H1 (cell line): ENCODE measurements at regions not wholly inside any gene's neighbourhood (a gene's known extent, or its start where the extent isn't known, plus 50 kb on each side); places are given as distances from the start of the nearest gene placed in this dataset.

ENCODE experiments used
- JUN ChIP-seq: IDR thresholded peaks from 2 replicates; pipeline ENCODE4 v1.6.1; 2011; ENCODE audit warnings: low read depth, mild to moderate bottlenecking, improper control_type of control experiment, low read length
- KDM5A ChIP-seq: fragments of 200-600 bp; IDR thresholded peaks from 2 replicates; pipeline ENCODE4 v1.7.1; 2012; ENCODE audit warnings: mild to moderate bottlenecking, low read length, inconsistent platforms, mixed read lengths
- RBBP5 ChIP-seq: IDR thresholded peaks from 2 replicates; pipeline ENCODE4 v1.7.1; 2012; ENCODE audit warnings: low read depth, mild to moderate bottlenecking, inconsistent platforms, low read length, moderate library complexity, borderline replicate concordance
- SIRT6 ChIP-seq: IDR thresholded peaks from one replicate; pipeline ENCODE4 v1.7.1; 2012; ENCODE audit warnings: low read length, inconsistent platforms
- TAF1 ChIP-seq: IDR thresholded peaks from 2 replicates; pipeline ENCODE4 v1.6.1; 2011; ENCODE audit warnings: mild to moderate bottlenecking, low read depth, low read length
- TF ChIP-seq, protein P1 (sequence below), 3 experiments: IDR thresholded peaks; 1 replicate in 2 of 3; 2 replicates in 1 of 3; pipeline versions ENCODE4 v1.5.1 to v1.6.1; 2011; ENCODE audit warnings: low read length in 3 of 3, mild to moderate bottlenecking in 3 of 3, inconsistent platforms in 2 of 3, low read depth in 1 of 3, moderate library complexity in 1 of 3; ENCODE audit not compliant: insufficient read depth in 1 of 3; ENCODE audit errors: control extremely low read depth in 1 of 3
- TF ChIP-seq, protein P2 (sequence below): fragments of 300-600 bp; sonication (generic); IDR thresholded peaks from 2 replicates; pipeline ENCODE4 v1.7.1; 2012; ENCODE audit warnings: low read length, moderate library complexity, mild to moderate bottlenecking, inconsistent platforms; ENCODE audit not compliant: insufficient replicate concordance

DNA sequence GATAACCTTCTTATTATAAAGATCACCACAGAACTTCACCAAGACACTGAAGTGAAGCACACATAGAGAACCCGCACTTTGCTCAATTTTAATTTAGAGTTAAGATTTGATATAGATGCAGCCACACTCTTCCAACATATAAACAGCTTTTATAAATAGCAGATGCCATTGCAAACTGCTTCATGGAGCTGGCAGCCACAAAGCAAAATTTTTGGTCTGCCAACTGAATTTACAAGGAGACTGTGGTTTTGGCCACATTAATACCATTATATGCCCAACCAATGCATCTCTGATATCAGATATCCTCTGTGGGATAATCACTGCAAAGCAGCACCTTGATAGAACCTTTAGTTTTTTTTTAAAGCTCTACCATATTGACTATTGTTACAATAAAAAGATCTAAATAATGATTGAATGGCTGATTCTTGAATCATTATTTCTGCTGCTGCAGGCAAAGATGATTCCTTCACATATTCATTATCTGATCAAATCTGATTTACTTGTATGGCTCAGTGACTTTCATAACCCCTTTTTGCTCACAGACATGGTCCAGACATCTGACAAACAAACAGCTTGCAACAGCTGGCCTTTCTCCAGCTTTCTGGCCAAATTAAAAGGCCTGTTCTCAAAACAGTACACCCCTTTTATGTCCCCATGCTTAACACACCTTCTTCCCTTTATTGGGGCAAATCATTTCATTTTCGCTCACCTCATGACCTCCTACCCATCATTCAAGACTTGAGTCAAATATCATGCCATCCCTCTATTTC lies 88.4 kb downstream of the METTL4 start (continued):
- TF ChIP-seq RBBP5 = no peak
- no peak for TF ChIP-seq KDM5A
- TF ChIP-seq, protein P1, sequence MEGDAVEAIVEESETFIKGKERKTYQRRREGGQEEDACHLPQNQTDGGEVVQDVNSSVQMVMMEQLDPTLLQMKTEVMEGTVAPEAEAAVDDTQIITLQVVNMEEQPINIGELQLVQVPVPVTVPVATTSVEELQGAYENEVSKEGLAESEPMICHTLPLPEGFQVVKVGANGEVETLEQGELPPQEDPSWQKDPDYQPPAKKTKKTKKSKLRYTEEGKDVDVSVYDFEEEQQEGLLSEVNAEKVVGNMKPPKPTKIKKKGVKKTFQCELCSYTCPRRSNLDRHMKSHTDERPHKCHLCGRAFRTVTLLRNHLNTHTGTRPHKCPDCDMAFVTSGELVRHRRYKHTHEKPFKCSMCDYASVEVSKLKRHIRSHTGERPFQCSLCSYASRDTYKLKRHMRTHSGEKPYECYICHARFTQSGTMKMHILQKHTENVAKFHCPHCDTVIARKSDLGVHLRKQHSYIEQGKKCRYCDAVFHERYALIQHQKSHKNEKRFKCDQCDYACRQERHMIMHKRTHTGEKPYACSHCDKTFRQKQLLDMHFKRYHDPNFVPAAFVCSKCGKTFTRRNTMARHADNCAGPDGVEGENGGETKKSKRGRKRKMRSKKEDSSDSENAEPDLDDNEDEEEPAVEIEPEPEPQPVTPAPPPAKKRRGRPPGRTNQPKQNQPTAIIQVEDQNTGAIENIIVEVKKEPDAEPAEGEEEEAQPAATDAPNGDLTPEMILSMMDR (IDR thresholded peaks at IDR 0.05; ENCODE audit: control extremely low read depth in 1 of 3, insufficient read depth in 1 of 3, low read depth in 1 of 3, low read length in 3 of 3) = no peak
- TF ChIP-seq SIRT6 = no peak
- no peak for TF ChIP-seq JUN
- TF ChIP-seq, protein P2, sequence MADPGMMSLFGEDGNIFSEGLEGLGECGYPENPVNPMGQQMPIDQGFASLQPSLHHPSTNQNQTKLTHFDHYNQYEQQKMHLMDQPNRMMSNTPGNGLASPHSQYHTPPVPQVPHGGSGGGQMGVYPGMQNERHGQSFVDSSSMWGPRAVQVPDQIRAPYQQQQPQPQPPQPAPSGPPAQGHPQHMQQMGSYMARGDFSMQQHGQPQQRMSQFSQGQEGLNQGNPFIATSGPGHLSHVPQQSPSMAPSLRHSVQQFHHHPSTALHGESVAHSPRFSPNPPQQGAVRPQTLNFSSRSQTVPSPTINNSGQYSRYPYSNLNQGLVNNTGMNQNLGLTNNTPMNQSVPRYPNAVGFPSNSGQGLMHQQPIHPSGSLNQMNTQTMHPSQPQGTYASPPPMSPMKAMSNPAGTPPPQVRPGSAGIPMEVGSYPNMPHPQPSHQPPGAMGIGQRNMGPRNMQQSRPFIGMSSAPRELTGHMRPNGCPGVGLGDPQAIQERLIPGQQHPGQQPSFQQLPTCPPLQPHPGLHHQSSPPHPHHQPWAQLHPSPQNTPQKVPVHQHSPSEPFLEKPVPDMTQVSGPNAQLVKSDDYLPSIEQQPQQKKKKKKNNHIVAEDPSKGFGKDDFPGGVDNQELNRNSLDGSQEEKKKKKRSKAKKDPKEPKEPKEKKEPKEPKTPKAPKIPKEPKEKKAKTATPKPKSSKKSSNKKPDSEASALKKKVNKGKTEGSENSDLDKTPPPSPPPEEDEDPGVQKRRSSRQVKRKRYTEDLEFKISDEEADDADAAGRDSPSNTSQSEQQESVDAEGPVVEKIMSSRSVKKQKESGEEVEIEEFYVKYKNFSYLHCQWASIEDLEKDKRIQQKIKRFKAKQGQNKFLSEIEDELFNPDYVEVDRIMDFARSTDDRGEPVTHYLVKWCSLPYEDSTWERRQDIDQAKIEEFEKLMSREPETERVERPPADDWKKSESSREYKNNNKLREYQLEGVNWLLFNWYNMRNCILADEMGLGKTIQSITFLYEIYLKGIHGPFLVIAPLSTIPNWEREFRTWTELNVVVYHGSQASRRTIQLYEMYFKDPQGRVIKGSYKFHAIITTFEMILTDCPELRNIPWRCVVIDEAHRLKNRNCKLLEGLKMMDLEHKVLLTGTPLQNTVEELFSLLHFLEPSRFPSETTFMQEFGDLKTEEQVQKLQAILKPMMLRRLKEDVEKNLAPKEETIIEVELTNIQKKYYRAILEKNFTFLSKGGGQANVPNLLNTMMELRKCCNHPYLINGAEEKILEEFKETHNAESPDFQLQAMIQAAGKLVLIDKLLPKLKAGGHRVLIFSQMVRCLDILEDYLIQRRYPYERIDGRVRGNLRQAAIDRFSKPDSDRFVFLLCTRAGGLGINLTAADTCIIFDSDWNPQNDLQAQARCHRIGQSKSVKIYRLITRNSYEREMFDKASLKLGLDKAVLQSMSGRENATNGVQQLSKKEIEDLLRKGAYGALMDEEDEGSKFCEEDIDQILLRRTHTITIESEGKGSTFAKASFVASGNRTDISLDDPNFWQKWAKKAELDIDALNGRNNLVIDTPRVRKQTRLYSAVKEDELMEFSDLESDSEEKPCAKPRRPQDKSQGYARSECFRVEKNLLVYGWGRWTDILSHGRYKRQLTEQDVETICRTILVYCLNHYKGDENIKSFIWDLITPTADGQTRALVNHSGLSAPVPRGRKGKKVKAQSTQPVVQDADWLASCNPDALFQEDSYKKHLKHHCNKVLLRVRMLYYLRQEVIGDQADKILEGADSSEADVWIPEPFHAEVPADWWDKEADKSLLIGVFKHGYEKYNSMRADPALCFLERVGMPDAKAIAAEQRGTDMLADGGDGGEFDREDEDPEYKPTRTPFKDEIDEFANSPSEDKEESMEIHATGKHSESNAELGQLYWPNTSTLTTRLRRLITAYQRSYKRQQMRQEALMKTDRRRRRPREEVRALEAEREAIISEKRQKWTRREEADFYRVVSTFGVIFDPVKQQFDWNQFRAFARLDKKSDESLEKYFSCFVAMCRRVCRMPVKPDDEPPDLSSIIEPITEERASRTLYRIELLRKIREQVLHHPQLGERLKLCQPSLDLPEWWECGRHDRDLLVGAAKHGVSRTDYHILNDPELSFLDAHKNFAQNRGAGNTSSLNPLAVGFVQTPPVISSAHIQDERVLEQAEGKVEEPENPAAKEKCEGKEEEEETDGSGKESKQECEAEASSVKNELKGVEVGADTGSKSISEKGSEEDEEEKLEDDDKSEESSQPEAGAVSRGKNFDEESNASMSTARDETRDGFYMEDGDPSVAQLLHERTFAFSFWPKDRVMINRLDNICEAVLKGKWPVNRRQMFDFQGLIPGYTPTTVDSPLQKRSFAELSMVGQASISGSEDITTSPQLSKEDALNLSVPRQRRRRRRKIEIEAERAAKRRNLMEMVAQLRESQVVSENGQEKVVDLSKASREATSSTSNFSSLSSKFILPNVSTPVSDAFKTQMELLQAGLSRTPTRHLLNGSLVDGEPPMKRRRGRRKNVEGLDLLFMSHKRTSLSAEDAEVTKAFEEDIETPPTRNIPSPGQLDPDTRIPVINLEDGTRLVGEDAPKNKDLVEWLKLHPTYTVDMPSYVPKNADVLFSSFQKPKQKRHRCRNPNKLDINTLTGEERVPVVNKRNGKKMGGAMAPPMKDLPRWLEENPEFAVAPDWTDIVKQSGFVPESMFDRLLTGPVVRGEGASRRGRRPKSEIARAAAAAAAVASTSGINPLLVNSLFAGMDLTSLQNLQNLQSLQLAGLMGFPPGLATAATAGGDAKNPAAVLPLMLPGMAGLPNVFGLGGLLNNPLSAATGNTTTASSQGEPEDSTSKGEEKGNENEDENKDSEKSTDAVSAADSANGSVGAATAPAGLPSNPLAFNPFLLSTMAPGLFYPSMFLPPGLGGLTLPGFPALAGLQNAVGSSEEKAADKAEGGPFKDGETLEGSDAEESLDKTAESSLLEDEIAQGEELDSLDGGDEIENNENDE = no peak
- TF ChIP-seq TAF1 = no peak
